Panc1 (cell line): ENCODE measurements at regions not wholly inside any gene's neighbourhood (a gene's known extent, or its start where the extent isn't known, plus 50 kb on each side); places are given as distances from the start of the nearest gene placed in this dataset.

ENCODE experiments used
- ATAC-seq: fragments of 200-7000 bp; cut with Tn5 transposase; 2 replicates; pipeline ENCODE4 v1.9.1; 2020; ENCODE audit warnings: mild to moderate bottlenecking, moderate library complexity
- BruUV-seq: library from RNA; stranded (reverse); fragments of 400-500 nt; replicated peaks from 2 replicates; lab custom pipeline; 2021; lab: Mats Ljungman, UMichigan
- CTCF ChIA-PET: fragments of 300-600 bp; sonication (Branson Sonifier 250); formaldehyde crosslinking; loops from one replicate; lab custom pipeline; 2022; ENCODE audit warnings: antibody characterized with exemption; lab: Charles Lee
- POLR2A ChIA-PET: fragments of 300-600 bp; sonication (Branson Sonifier 250); formaldehyde crosslinking; loops from one replicate; lab custom pipeline; 2022; ENCODE audit warnings: antibody characterized with exemption; lab: Charles Lee
- DNase-seq: peaks from one replicate; pipeline ENCODE4 v3.0.0-alpha.2; 2010; ENCODE audit warnings: low read depth, low spot score
- H3K27ac ChIP-seq: 2 replicates; pipeline ENCODE4 v1.5.1; 2011; ENCODE audit warnings: mild to moderate bottlenecking, low read length, inconsistent platforms
- H3K27me3 ChIP-seq: fragments of 200-500 bp; sonication (Bioruptor generic); 2 replicates; pipeline ENCODE4 v1.6.0; 2014; ENCODE audit warnings: low read length, inconsistent platforms; ENCODE audit not compliant: control insufficient read depth, insufficient read depth
- H3K36me3 ChIP-seq: fragments of 200-500 bp; sonication (Bioruptor generic); 2 replicates; pipeline ENCODE4 v1.5.1; 2014; ENCODE audit warnings: inconsistent platforms, mild to moderate bottlenecking, low read length, moderate library complexity; ENCODE audit not compliant: control insufficient read depth, insufficient read depth
- H3K4me1 ChIP-seq: 2 replicates; pipeline ENCODE4 v1.5.1; 2011; ENCODE audit warnings: inconsistent platforms, mild to moderate bottlenecking, low read length, moderate library complexity; ENCODE audit not compliant: control insufficient read depth, insufficient read depth
- H3K4me3 ChIP-seq, 2 experiments: 2 replicates each; pipeline ENCODE4 v1.5.1; 2011 to 2012; ENCODE audit warnings: low read depth in 2 of 2, low read length in 2 of 2, mild to moderate bottlenecking in 2 of 2, inconsistent platforms in 1 of 2, moderate library complexity in 1 of 2
- H3K9me3 ChIP-seq: fragments of 200-500 bp; sonication (Bioruptor generic); 2 replicates; pipeline ENCODE4 v1.5.1; 2014; ENCODE audit warnings: low read depth, mild to moderate bottlenecking, inconsistent platforms, low read length, moderate library complexity; ENCODE audit not compliant: control insufficient read depth, insufficient read depth
- POLR2AphosphoS5 ChIP-seq: IDR thresholded peaks from 2 replicates; pipeline ENCODE4 v1.6.1; 2012; ENCODE audit warnings: mild to moderate bottlenecking, low read depth, low read length, moderate library complexity
- SIN3A ChIP-seq: IDR thresholded peaks from 2 replicates; pipeline ENCODE4 v1.6.1; 2012; ENCODE audit warnings: low read depth, mild to moderate bottlenecking, low read length, moderate library complexity, borderline replicate concordance; ENCODE audit not compliant: insufficient read depth
- TCF7L2 ChIP-seq: IDR thresholded peaks from 2 replicates; pipeline ENCODE4 v1.6.1; 2011; ENCODE audit warnings: mild to moderate bottlenecking, low read depth, low read length, inconsistent platforms
- in situ Hi-C: cut with HindIII; loops from 2 replicates; pipeline ENCODE4 v1.10.0; 2016; ENCODE audit warnings: low sequenced_read_pairs, low pct_unique_long_range_greater_than_20kb
- intact Hi-C: fragments of 100-400 bp; cut with micrococcal nuclease; formaldehyde crosslinking; loops from one replicate; pipeline ENCODE4 v1.10.0; 2022; ENCODE audit not compliant: unreplicated experiment
- TF ChIP-seq, protein P1 (sequence below), 2 experiments: IDR thresholded peaks; 2 replicates each; pipeline ENCODE4 v1.6.1; 2011 to 2012; ENCODE audit warnings: low read depth in 2 of 2, control low read depth in 1 of 2, low read length in 1 of 2, mild to moderate bottlenecking in 1 of 2, moderate library complexity in 1 of 2; ENCODE audit not compliant: insufficient read depth in 1 of 2
- TF ChIP-seq, protein P2 (sequence below): fragments of 450-650 bp; IDR thresholded peaks from 2 replicates; pipeline ENCODE4 v1.5.1; 2017; ENCODE audit warnings: mild to moderate bottlenecking

DNA sequence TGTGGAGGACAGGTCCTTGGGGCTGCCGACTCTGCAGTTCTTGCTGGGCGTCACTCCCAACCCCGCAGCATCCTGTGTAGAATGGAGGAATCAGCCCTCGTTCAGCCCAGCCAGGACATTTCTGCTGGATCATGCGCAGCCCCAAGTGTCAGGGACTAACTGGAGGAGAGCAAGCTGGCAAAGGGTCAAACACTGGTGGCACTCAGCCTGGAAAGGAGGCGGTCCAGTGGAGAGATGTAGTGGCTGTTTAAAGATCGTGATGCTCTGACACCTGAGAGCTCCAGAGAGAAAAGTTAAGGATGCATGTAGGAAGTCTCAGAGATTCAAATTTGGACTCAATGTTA lies 63.6 kb upstream of the SH3RF3 start:
- DNase-seq, result no peak
- Histone ChIP-seq H3K27me3 (no peaks in the 10 kb centered on the region; the same call in 1 of the 2 replicates), H3K4me1 (no peaks in the 10 kb centered on the region), H3K27ac (no peak overlapping the region), H3K9me3 (no peaks in the 10 kb centered on the region), H3K4me3 (no peak overlapping the region), H3K36me3 (no peaks in the 10 kb centered on the region)
- no peak for TF ChIP-seq TCF7L2
- TF ChIP-seq, protein P1, sequence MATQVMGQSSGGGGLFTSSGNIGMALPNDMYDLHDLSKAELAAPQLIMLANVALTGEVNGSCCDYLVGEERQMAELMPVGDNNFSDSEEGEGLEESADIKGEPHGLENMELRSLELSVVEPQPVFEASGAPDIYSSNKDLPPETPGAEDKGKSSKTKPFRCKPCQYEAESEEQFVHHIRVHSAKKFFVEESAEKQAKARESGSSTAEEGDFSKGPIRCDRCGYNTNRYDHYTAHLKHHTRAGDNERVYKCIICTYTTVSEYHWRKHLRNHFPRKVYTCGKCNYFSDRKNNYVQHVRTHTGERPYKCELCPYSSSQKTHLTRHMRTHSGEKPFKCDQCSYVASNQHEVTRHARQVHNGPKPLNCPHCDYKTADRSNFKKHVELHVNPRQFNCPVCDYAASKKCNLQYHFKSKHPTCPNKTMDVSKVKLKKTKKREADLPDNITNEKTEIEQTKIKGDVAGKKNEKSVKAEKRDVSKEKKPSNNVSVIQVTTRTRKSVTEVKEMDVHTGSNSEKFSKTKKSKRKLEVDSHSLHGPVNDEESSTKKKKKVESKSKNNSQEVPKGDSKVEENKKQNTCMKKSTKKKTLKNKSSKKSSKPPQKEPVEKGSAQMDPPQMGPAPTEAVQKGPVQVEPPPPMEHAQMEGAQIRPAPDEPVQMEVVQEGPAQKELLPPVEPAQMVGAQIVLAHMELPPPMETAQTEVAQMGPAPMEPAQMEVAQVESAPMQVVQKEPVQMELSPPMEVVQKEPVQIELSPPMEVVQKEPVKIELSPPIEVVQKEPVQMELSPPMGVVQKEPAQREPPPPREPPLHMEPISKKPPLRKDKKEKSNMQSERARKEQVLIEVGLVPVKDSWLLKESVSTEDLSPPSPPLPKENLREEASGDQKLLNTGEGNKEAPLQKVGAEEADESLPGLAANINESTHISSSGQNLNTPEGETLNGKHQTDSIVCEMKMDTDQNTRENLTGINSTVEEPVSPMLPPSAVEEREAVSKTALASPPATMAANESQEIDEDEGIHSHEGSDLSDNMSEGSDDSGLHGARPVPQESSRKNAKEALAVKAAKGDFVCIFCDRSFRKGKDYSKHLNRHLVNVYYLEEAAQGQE (IDR thresholded peaks at IDR 0.05; ENCODE audit: insufficient read depth in 1 of 2, low read depth in 2 of 2, low read length in 1 of 2), result no peak
- no peak for ATAC-seq
- ChIA-PET POLR2A (no interaction called here), CTCF (no interaction called here)
- in situ Hi-C loops (no loop called here), intact Hi-C loops (no loop called here)
- BruUV-seq, result no TSS peak

DNA sequence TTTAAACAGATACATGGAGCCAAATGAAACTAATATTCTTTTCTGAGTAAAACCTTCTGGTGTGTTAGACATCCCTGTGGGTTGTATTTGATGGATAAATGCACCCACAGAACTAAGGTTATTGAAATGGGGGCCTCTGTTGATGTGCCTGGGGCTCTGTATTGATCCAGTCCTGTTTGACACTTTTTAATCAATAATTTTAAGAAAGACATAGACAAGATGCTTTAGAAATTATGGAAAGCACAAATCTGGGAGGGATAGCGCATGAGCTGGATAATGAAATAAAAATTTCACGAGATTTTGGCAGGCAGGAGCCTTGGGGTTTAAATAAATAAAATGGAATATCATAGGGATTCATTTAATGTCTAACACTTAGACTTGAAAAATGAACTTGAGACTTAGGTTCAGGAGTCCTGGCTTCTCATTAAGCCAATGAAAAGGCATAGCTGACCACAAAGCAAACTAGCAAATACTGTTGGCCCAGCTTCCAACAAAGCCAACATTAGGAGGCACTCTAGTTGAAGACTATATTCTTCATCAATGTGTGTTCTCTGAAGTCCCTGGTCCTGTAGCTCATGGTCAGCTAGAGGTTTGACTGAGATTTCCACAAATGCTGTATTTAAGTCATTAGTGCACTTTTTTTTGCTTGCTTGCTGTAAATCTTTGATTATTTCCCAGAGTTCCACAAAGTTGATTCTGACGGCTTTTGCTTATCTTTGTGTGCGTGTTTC lies 64.2 kb upstream of the SH3RF3 start:
- Histone ChIP-seq H3K27me3 (no peaks in the 10 kb centered on the region; the same call in 1 of the 2 replicates), H3K36me3 (no peaks in the 10 kb centered on the region), H3K27ac (no peak overlapping the region), H3K4me3 (no peak overlapping the region), H3K9me3 (no peaks in the 10 kb centered on the region), H3K4me1 (no peaks in the 10 kb centered on the region)
- CTCF ChIA-PET, result no interaction called here
- POLR2A ChIA-PET, result interaction anchor here (0.6 kb wide), 1 partner anchor 99 kb away, joined by 6 read pairs; no protein-coding TSS in a partner anchor
- no peak for ATAC-seq
- no peak for DNase-seq
- TF ChIP-seq POLR2AphosphoS5 (no peak), SIN3A (no peak), TCF7L2 (no peak)
- TF ChIP-seq, protein P2, sequence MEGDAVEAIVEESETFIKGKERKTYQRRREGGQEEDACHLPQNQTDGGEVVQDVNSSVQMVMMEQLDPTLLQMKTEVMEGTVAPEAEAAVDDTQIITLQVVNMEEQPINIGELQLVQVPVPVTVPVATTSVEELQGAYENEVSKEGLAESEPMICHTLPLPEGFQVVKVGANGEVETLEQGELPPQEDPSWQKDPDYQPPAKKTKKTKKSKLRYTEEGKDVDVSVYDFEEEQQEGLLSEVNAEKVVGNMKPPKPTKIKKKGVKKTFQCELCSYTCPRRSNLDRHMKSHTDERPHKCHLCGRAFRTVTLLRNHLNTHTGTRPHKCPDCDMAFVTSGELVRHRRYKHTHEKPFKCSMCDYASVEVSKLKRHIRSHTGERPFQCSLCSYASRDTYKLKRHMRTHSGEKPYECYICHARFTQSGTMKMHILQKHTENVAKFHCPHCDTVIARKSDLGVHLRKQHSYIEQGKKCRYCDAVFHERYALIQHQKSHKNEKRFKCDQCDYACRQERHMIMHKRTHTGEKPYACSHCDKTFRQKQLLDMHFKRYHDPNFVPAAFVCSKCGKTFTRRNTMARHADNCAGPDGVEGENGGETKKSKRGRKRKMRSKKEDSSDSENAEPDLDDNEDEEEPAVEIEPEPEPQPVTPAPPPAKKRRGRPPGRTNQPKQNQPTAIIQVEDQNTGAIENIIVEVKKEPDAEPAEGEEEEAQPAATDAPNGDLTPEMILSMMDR, result no peak
- TF ChIP-seq, protein P1 (IDR thresholded peaks at IDR 0.05; ENCODE audit: insufficient read depth in 1 of 2, low read depth in 2 of 2, low read length in 1 of 2), result no peak
- no TSS peak for BruUV-seq
- in situ Hi-C loops (no loop called here), intact Hi-C loops (no loop called here)
